ENCODE measurements at regions not wholly inside any gene's neighbourhood (a gene's known extent, or its start where the extent isn't known, plus 50 kb on each side); places are given as distances from the start of the nearest gene placed in this dataset.

DNA sequence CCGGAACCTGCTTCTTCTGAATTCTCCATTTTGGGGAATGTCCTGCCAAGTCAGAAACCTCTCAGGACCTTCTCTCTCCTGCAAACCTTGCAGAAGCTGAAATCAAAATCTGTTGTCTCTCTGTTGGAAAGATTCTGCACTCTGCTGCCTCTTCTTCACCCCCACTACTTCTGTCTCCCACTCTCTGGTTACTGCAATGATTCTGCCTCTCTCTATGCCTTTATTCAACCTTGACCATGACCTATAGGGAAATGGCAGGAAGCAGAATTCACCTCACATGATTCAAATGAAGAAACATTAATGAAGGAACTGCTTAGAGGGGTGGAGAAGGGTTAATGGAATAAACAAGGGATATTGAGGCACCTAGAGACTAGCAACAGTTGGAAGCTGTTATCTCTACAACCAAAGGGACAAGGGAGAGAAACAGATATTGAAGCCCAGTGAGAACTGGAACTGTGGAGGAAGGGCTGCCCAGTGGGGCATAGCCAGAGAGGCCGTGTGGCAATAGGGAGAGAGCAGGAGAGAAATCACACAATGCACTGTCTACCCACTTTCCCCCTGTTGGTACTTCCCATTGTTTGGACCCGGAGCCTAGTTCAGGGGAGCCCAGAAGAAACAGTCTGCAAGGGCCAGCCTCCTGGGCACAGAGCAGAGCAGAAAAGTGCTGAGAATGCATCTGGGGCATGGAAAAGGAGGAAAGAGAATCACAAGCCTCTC lies 76.1 kb upstream of the JUN start:
- DNase-seq (no peak), ATAC-seq (no peak)
- intact Hi-C loops (cut with micrococcal nuclease) = no loop called here

DNA sequence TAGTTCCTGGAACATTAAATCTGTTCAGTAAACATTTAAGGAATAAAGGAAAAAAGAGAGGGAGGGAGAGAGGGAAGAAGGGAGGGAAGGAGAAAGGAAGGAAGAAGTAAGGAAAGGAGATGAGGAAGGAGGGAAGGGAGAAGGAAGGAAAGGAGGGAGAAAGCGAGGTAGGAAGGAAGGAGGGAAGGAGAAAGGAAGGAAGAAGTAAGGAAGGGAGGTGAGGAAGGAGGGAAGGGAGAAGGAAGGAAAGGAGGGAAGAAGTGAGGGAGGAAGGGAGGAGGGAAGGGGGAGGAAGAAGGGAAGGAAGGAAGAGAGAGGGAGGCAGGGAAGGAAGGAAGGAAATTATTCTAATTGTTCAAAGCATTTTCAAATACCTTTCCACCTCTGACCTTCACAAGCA lies 77.2 kb upstream of the JUN start:
- intact Hi-C loops (cut with micrococcal nuclease) = no loop called here
- DNase-seq = no peak
- ATAC-seq = no peak

DNA sequence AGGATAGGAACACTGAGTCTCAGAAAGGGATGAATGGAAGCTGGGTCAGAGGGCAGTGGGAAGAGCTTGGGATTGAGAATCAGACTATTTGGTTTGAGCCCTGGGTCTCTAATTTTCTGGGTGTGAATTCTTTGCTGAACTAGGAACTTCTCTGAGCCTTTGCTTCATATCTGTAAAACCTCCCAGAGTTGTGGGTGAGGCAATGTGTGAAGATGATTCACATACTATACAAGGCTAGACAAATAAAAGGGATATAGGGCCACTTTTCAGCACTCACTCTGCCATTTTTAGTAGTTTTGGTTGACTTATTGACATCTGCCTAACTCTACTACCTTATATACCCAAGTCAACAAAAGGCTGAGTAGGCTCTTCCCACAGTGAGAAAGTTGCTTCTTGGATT lies 77.7 kb upstream of the JUN start:
- intact Hi-C loops (cut with micrococcal nuclease) = no loop called here
- ATAC-seq (no peak), DNase-seq (no peak)

DNA sequence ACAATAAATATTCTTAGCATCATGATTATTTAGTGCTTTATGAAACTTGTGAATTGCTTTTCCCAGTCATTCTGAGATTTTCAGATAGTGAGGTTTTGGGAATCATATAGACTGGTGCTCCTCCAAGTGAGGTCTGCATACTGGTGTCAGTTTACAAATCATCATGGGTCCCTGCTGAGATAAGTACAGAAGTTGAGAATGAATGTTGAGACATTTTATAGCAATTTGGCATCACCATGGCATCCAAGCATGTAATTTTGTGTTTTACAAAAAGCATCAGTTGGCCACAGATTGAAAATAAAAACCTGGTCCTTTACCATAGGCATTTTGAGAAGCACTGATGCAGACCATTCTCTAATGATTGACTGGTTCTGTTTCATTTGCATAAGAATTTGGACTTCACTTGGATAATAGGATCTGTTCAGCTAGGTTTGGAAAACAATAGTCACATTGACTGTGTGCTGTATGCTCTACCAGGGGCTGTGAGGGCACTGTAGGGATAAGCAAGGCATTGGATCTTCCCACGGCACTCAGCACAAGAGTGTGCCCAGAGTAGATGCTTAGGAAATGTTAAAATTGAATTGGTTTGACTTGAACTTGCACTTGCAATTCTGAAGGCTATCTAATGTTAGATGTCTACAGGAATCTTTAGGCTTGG lies 79.0 kb upstream of the JUN start:
- intact Hi-C loops (cut with micrococcal nuclease) = no loop called here
- ATAC-seq = no peak
- no peak for DNase-seq

DNA sequence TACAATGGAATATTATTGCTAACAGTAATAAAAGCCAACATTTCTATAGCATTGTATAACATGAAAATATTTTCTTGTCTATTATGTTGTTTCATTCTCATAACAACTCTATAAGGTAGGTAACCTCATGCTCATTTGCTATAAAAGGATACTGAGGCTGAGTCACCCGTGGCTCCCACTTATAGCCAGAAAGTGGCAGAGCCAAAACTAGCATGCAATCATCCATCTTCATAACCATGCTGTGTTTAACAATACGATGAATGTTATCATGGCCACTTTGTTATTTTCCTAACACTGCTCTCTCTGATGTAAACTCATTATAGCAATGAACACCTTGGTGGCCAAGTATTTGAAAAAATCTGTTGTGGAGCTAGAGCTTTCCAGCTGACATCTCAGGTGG lies 80.8 kb upstream of the JUN start:
- intact Hi-C loops (cut with micrococcal nuclease) = no loop called here
- DNase-seq (no peak), ATAC-seq (no peak)

DNA sequence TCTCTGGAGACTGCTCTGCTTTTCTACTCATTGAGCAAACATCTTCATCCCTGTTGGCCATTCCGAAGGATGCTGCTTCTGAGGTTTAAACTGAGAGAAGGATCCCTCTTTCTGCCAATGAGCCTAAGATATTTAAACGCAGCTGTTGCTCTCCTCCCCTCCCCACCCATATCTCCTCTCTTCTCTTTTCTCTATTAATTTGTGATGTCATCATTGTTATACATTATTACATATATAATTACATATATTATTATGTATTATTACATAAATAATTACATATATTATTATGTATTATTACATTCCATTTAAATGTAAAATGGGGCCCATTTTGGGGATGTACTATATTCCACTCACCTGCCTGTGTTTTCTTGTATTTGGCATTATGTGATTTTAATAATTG lies 82.7 kb upstream of the JUN start:
- no peak for ATAC-seq
- intact Hi-C loops (cut with micrococcal nuclease) = no loop called here
- DNase-seq = no peak

DNA sequence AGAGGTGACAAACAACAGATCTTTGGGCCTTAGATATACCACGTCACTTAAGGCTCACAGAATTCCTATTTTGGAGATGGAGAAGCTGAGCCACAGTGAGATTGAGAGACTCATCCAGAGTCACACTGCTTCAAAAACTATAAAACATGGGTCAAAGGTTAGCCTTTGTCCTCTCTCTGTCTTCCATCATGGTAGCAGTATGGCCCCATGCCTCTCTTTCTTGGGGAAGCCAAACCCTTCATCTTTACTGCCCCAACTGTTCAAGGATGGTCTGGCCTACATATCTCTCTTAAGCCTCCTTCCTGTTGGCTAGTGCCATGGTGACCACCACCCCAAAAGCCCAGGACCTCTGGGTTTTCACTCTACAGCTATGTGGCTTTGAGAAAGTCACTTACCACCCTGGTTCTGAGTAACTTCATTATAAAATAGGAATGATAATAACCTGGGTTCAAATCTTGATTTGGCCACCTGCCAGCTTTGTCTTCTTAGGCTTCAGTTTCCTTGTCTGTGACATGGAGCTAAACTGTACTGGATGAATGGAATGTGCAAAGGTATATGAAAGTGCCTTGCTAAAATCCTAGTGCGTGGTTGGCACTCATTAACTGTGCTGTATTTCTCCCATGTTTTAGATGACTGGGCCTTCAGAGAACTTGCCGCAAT lies 85.9 kb upstream of the JUN start:
- intact Hi-C loops (cut with micrococcal nuclease) = no loop called here
- ATAC-seq = no peak

DNA sequence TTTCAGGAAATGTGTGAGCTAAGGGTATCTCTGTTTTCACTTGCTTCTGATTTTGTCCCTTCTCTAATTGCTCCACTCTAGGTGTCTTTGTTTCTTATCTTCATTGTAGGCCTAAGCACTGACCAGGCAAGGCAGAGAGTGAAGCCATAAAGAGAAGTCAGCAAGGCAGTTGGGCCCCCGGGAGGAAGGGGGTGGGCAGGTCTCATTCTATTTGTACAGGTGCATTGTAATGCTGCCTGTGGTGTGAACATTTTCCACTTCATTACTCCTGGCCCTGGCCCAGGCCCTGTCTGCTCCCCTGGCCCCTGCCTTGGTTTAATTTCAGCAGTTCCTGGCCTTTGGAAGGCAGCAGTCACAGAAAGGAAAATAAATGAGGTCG lies 86.4 kb upstream of the JUN start:
- intact Hi-C loops (cut with micrococcal nuclease) = no loop called here
- no peak for DNase-seq
- no peak for ATAC-seq

More for the DNA sequence above, 85.9 kb upstream of the JUN start:
- no peak for DNase-seq

DNA sequence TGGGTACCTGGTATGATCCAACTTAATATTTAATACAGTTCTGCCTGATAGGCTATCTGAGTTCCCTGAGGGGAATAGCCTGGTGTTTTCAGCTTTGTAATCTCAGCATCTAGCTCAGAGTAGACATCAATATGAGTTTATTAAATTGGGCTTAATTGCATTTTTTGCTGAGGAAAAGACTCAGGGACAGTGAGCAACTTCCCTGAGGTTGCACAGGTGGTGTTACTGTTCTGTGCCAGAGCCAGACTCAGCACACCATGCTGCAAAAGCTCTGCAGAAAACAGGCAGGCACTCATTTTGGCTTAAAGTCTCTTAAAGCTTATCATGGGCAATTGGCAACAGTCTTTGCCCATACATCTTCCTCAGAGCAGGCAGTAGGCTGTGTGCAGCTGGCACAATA lies 90.5 kb upstream of the JUN start:
- no peak for DNase-seq
- peak; percentile 40 for ATAC-seq
- intact Hi-C loops (cut with micrococcal nuclease) = no loop called here

DNA sequence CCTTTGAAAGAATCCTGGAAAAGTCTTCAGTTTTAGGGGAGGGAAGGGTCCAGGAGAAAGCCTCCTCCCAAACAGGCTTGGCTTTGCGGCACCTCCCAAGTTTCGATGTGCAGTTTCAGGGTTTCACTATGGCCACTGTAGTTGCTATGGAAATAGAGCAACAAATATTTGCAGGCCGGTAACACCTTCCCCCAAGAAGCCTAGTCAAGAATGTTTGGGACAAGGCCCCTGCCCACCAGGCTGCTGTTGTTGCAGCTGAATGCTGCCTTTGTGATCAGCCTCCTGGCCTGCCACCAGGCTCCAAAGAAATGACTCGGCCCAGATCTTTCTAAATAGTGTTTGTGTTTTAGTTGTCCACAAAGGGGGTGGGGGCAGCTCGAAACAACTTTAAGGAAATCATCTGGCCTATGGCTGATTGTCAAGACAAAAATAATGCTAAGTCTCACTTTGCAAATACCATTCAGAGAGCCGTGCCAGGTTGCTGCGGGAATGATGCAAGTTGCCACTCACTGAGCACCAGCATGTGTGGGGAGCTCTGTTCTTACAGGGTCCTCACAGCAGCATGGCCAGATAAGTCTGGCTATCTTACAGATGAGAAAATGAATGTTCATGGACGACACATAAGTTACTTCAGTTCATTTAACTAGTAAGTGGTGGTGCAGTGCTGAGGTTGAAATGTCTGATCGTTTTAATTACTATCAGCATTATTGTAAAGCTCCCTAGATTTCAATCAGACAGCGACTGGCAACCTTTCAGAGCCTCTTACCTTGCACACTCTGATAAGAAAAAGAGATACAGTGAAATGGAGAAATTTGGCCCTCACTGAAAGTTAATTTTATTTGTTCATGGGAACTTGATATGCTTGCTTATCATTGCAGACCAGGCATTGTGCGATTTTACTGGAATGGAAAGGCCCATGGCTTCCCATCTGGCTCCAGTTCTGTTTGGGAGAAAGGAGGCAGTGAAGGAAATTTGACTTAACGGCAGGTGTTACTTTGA lies 91.2 kb upstream of the JUN start:
- peak; percentile 66 for DNase-seq
- ATAC-seq = peak; percentile 82
- intact Hi-C loops (cut with micrococcal nuclease) = no loop called here

DNA sequence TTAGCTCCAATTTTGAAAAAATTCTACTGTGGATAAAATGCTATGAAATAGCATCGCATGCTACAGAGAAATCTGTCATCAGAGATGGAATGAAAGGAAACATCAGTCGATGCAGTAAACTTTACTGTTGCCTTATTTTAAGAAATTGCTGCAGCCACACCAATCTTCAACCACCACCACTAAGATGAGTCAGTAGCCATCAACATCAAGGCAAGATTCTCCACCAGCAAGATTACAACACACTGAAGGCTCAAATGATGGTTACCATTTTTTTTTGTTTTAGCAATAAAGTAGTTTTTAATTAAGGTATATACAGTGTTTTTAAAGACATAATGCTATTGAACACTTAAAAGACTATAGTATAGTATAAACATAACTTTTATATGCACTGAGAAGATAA lies 95.6 kb upstream of the JUN start:
- no peak for ATAC-seq
- intact Hi-C loops (cut with micrococcal nuclease) = no loop called here
- no peak for DNase-seq

DNA sequence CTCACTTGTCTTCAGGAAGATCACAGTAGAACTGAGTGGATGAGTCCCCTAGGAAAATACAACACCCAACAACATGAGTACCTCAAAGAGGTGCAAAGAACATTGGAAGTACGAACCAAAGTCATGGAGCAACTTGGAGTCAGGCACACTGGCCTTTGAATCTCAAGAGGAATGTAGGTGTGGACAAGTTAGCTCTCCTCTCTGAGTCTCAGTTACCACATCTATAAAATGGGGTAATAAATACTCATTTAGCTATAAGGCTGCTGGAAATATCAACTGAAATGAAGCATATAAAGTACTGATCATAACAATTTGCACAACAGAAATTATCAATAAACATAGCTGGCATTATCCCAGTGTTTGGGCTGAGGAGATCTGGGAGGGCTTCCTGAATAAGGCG lies 96.7 kb upstream of the JUN start:
- ATAC-seq = no peak
- intact Hi-C loops (cut with micrococcal nuclease) = loop anchor here (10.0 kb wide), 1 partner anchor 66 kb away; no protein-coding TSS in a partner anchor
- no peak for DNase-seq

DNA sequence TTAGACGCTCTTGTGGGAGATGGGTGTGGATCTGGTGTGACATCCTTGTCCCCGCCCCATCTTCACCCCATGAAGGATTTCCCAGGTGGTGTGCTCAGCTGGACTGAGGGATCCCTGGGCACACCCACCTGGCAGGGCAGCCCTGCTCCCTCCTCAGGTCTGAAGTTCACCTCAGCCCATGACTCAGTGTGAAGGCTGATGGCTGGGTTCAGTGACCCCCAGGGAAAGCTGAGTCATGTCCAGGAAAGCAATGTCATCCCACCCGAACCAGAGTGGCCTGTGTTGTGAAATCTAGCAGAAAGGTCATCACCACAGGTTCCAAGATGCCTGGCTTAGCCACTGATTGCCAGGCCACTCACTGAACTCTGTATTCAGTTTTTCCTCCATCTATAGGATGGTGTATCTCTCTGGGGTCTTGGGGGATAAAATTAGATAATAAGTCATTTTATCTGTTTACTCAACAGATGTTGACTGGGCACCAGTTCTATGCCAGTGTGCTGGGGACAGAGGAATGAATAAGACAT lies 97.7 kb upstream of the JUN start:
- peak; percentile 28 for DNase-seq
- ATAC-seq = peak; percentile 10
- intact Hi-C loops (cut with micrococcal nuclease) = loop anchor here (10.0 kb wide), 1 partner anchor 67 kb away; no protein-coding TSS in a partner anchor

DNA sequence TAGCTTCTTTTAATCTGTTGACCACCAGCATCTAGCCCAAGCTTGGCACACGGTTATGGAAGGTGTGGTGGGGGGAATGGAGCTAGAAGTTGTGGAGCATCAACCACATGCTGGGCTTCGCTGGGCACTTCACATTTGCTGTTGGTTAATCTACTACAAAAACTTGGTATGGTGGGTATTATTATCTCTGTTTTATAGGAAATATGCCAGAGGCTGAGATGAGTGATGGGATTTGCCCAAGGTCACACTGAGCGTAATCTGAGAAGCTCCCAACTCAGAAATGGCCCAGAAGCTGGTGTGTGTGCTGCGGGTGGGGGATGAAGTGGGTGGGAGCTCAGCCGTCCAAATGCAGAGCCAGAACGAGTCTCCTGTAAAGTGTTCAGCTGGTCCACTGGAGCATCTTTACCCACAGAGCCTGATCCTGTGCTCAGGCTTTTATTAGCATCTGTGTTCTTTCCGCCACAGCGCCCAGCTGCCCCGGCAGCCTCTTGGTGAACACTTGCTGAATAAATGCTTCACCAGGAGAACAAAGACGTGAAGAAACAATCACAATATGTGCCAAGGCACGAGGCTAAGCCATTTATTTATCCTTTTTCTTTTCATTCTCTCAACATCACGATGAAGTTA lies 98.6 kb upstream of the JUN start:
- DNase-seq = peak; percentile 28
- no peak for ATAC-seq
- intact Hi-C loops (cut with micrococcal nuclease) = loop anchor here (10.0 kb wide), 1 partner anchor 68 kb away; no protein-coding TSS in a partner anchor

DNA sequence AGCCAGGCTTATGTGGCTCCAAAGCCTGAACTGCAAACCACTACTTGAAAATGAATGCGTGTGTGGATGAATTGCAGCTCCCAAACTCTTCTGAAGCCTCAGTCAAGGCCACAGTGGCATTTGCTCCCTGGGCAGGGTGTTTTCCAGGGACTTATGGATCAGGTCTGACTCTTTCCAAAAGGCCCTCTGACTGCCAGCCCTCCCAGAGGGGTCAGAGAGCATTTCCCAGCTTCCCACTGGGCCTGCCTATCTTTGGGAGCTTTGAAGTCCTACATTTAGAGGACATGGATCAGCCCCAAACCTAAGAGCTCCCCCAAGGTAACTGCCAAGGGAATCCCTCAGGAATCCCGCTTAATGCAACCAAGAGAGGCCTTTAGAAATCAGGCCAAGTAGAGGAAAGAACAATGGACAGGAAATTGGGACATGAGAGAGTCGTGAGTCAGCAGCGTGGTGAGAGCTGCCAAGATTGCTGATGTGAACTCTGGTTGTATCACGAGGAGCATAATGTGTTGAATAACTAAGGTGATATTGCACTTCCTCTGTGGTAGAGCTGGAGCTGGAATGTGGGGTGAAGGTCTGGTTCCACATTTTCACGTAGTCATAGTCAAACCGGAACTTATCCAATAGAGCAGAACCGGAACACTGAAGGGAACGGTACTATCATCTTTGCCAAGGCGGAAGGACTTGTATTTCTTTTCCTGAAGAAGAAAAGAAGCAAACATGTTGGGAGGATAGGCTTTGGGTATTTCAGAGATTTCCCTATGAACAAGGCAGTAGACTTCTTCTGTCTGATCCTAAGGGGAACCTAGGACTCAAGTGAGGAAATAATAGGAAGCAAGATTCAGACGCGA lies 99.4 kb upstream of the JUN start:
- ATAC-seq (peak; percentile 57), DNase-seq (peak; percentile 78)
- intact Hi-C loops (cut with micrococcal nuclease) = loop anchor here (10.0 kb wide), 1 partner anchor 68 kb away; no protein-coding TSS in a partner anchor

DNA sequence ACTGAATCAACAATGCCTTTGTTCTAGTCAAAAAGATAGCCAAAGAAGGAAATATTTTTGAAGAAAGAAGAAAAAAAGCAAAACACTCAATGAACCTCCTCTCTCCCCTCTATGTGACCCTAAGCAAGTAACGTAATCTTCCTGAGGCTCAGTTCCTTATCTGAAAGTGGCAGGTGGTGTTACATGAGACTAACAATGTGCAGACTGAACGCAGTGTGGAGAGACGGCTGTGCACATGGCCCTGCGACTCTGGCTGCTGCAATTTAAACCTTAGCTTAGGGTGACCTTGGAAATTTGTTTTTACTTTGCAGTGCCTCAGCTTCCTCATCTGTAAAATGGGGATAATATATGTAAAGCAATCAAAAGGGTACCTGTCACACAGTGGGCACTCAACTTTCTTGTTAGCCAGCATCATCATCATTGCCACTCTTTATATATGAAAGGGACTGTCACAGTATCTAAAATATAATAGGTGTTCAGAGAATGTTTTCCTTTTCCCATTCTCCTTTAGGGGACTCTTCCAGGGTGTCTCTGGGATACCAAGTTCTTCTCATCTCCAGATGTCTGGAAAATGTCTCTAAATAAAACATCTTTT lies 100.1 kb upstream of the JUN start:
- peak; percentile 4 for ATAC-seq
- intact Hi-C loops (cut with micrococcal nuclease) = loop anchor here (10.0 kb wide), 1 partner anchor 69 kb away; no protein-coding TSS in a partner anchor
- DNase-seq = no peak
